Gastrocnemius medialis (tissue), 4 donors: ENCODE measurements at regions not wholly inside any gene's neighbourhood (a gene's known extent, or its start where the extent isn't known, plus 50 kb on each side); places are given as distances from the start of the nearest gene placed in this dataset.

Experiments
- ATAC-seq, 2 donors: fragments of 150-250 bp; one replicate each; pipeline ENCODE4 v1.9.1; 2016
- DNase-seq, 2 donors: peaks; one replicate each; pipeline ENCODE4 v3.0.0-alpha.2; 2019
- H3K27ac ChIP-seq, 4 donors: fragments of 200-600 bp; sonication (generic); 1 replicate in 1 of 4; 2 replicates in 3 of 4; pipeline ENCODE4 v1.5.1; 2016 to 2018; ENCODE audit warnings: mild to moderate bottlenecking in 2 of 4, moderate library complexity in 1 of 4
- H3K27me3 ChIP-seq, 3 donors: fragments of 200-600 bp; sonication (generic) in 2 of 3; 1 replicate in 1 of 3; 2 replicates in 2 of 3; pipeline versions ENCODE4 v1.5.1 to v1.6.0; 2016 to 2019; ENCODE audit warnings: mild to moderate bottlenecking in 1 of 3, moderate library complexity in 1 of 3
- H3K36me3 ChIP-seq, 2 donors: fragments of 200-600 bp; sonication (generic) in 1 of 2; one replicate each; pipeline ENCODE4 v1.5.1; 2017 to 2018
- H3K4me1 ChIP-seq, 2 donors: fragments of 200-600 bp; sonication (generic) in 1 of 2; one replicate each; pipeline ENCODE4 v1.5.1; 2016 to 2017; ENCODE audit warnings: mild to moderate bottlenecking in 2 of 2
- H3K4me3 ChIP-seq, 4 donors: fragments of 200-600 bp; sonication (generic) in 3 of 4; 1 replicate in 1 of 4; 2 replicates in 3 of 4; pipeline ENCODE4 v1.5.1; 2016 to 2019; ENCODE audit warnings: mild to moderate bottlenecking in 2 of 4
- H3K9me3 ChIP-seq, 3 donors: fragments of 200-600 bp; sonication (generic) in 2 of 3; 1 replicate in 1 of 3; 2 replicates in 2 of 3; pipeline ENCODE4 v1.5.1; 2016 to 2019
- POLR2A ChIP-seq, 2 donors: fragments of 450-650 bp; IDR thresholded peaks; one replicate each; pipeline ENCODE4 v1.6.1; 2017; ENCODE audit warnings: antibody characterized with exemption in 2 of 2, mild to moderate bottlenecking in 2 of 2, moderate library complexity in 2 of 2
- in situ Hi-C, 4 donors: fragments of 200-750 bp; cut with MboI; loops; one replicate each; pipeline versions ENCODE4 v1.15.0 to v1.8.0; 2017; ENCODE audit warnings: low sequenced_read_pairs in 4 of 4
- intact Hi-C: fragments of 100-400 bp; cut with DNase I; formaldehyde crosslinking; loops from one replicate; pipeline ENCODE4 v1.15.1; 2023; ENCODE audit warnings: low total_unique reads
- TF ChIP-seq, protein P1 (sequence below), 5 experiments: fragments of 450-650 bp in 3 of 5; fragments of 200-600 bp in 2 of 5; sonication (generic) in 2 of 5; IDR thresholded peaks in 4 of 5; conservative IDR thresholded peaks in 1 of 5; 1 replicate in 4 of 5; 2 replicates in 1 of 5; pipeline ENCODE4 v1.5.1; 2016 to 2019; ENCODE audit warnings: antibody characterized with exemption in 5 of 5, mild to moderate bottlenecking in 3 of 5, moderate library complexity in 3 of 5

GRCh38 chr16:64061621-64062020 lies 1060.2 kb downstream of the CDH11 start:
- in situ Hi-C loops (loop anchor here in 1 of 4 donors (25.0 kb wide), 1 partner anchor 99 kb away; no protein-coding TSS in a partner anchor), intact Hi-C loops (no loop called here)
- TF ChIP-seq, protein P1, sequence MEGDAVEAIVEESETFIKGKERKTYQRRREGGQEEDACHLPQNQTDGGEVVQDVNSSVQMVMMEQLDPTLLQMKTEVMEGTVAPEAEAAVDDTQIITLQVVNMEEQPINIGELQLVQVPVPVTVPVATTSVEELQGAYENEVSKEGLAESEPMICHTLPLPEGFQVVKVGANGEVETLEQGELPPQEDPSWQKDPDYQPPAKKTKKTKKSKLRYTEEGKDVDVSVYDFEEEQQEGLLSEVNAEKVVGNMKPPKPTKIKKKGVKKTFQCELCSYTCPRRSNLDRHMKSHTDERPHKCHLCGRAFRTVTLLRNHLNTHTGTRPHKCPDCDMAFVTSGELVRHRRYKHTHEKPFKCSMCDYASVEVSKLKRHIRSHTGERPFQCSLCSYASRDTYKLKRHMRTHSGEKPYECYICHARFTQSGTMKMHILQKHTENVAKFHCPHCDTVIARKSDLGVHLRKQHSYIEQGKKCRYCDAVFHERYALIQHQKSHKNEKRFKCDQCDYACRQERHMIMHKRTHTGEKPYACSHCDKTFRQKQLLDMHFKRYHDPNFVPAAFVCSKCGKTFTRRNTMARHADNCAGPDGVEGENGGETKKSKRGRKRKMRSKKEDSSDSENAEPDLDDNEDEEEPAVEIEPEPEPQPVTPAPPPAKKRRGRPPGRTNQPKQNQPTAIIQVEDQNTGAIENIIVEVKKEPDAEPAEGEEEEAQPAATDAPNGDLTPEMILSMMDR (IDR thresholded peaks at IDR 0.05 in 4 of 5, conservative IDR thresholded peaks at IDR 0.05 in 1 of 5): no peak
- no peak for TF ChIP-seq POLR2A (IDR thresholded peaks at IDR 0.05)
- Histone ChIP-seq H3K27me3 (no peaks in the 10 kb centered on the region), H3K4me1 (no peaks in the 10 kb centered on the region), H3K27ac (no peak overlapping the region), H3K4me3 (no peak overlapping the region), H3K9me3 (no peaks in the 10 kb centered on the region), H3K36me3 (no peaks in the 10 kb centered on the region)
- ATAC-seq: no peak
- DNase-seq: no peak

GRCh38 chr16:64060631-64061030 lies 1061.2 kb downstream of the CDH11 start:
- no peak for DNase-seq
- no peaks in the 10 kb centered on the region for H3K36me3 ChIP-seq
- H3K9me3 ChIP-seq: no peaks in the 10 kb centered on the region
- intact Hi-C loops (no loop called here), in situ Hi-C loops (loop anchor here in 1 of 4 donors (25.0 kb wide), 1 partner anchor 98 kb away; no protein-coding TSS in a partner anchor)
- no peak overlapping the region for H3K4me3 ChIP-seq
- ATAC-seq: no peak
- TF ChIP-seq, protein P1 (IDR thresholded peaks at IDR 0.05 in 4 of 5, conservative IDR thresholded peaks at IDR 0.05 in 1 of 5): no peak
- TF ChIP-seq POLR2A (IDR thresholded peaks at IDR 0.05): no peak
- H3K27me3 ChIP-seq: no peaks in the 10 kb centered on the region
- H3K4me1 ChIP-seq: no peaks in the 10 kb centered on the region
- no peak overlapping the region for H3K27ac ChIP-seq

- H3K9me3 ChIP-seq: no peaks in the 10 kb centered on the region
- in situ Hi-C loops (loop anchor here in 1 of 4 donors (25.0 kb wide), 1 partner anchor 96 kb away; no protein-coding TSS in a partner anchor), intact Hi-C loops (no loop called here)
- H3K4me1 ChIP-seq: no peaks in the 10 kb centered on the region
- no peak for DNase-seq
- no peak for TF ChIP-seq POLR2A (IDR thresholded peaks at IDR 0.05)
- TF ChIP-seq, protein P1 (IDR thresholded peaks at IDR 0.05 in 4 of 5, conservative IDR thresholded peaks at IDR 0.05 in 1 of 5): no peak
- ATAC-seq: no peak
- no peaks in the 10 kb centered on the region for H3K27me3 ChIP-seq
- no peaks in the 10 kb centered on the region for H3K36me3 ChIP-seq
- no peak overlapping the region for H3K4me3 ChIP-seq
- no peak overlapping the region for H3K27ac ChIP-seq
These were observed 1063.2 kb downstream of the CDH11 start for GRCh38 chr16:64058685-64059084.

- H3K4me3 ChIP-seq: no peak overlapping the region
- intact Hi-C loops (no loop called here), in situ Hi-C loops (loop anchor here in 1 of 4 donors (25.0 kb wide), 1 partner anchor 90 kb away; no protein-coding TSS in a partner anchor)
- no peaks in the 10 kb centered on the region for H3K27me3 ChIP-seq
- H3K9me3 ChIP-seq: no peaks in the 10 kb centered on the region
- no peaks in the 10 kb centered on the region for H3K4me1 ChIP-seq
- TF ChIP-seq POLR2A (IDR thresholded peaks at IDR 0.05): no peak
- TF ChIP-seq, protein P1 (IDR thresholded peaks at IDR 0.05 in 4 of 5, conservative IDR thresholded peaks at IDR 0.05 in 1 of 5): no peak
- no peaks in the 10 kb centered on the region for H3K36me3 ChIP-seq
- ATAC-seq (no peak), DNase-seq (no peak)
- H3K27ac ChIP-seq: no peak overlapping the region
These were observed 1070.0 kb downstream of the CDH11 start for GRCh38 chr16:64051824-64052223.

GRCh38 chr16:64047878-64048277 lies 1074.0 kb downstream of the CDH11 start:
- in situ Hi-C loops (no loop called here), intact Hi-C loops (no loop called here)

More at GRCh38 chr16:64047878-64048277, 1074.0 kb downstream of the CDH11 start:
- Histone ChIP-seq H3K27me3 (no peaks in the 10 kb centered on the region), H3K36me3 (no peaks in the 10 kb centered on the region), H3K4me3 (no peak overlapping the region), H3K9me3 (no peaks in the 10 kb centered on the region), H3K4me1 (no peaks in the 10 kb centered on the region), H3K27ac (no peak overlapping the region)
- TF ChIP-seq POLR2A (IDR thresholded peaks at IDR 0.05): no peak
- TF ChIP-seq, protein P1 (IDR thresholded peaks at IDR 0.05 in 4 of 5, conservative IDR thresholded peaks at IDR 0.05 in 1 of 5): no peak
- DNase-seq (no peak), ATAC-seq (no peak)
